ENCODE measurements at regions not wholly inside any gene's neighbourhood (a gene's known extent, or its start where the extent isn't known, plus 50 kb on each side); places are given as distances from the start of the nearest gene placed in this dataset.

- no peak overlapping the region for H3K27ac ChIP-seq
- no peaks in the 10 kb centered on the region for H3K27me3 ChIP-seq (ENCODE audit: insufficient read depth, low read depth)
- TF ChIP-seq, protein P1, sequence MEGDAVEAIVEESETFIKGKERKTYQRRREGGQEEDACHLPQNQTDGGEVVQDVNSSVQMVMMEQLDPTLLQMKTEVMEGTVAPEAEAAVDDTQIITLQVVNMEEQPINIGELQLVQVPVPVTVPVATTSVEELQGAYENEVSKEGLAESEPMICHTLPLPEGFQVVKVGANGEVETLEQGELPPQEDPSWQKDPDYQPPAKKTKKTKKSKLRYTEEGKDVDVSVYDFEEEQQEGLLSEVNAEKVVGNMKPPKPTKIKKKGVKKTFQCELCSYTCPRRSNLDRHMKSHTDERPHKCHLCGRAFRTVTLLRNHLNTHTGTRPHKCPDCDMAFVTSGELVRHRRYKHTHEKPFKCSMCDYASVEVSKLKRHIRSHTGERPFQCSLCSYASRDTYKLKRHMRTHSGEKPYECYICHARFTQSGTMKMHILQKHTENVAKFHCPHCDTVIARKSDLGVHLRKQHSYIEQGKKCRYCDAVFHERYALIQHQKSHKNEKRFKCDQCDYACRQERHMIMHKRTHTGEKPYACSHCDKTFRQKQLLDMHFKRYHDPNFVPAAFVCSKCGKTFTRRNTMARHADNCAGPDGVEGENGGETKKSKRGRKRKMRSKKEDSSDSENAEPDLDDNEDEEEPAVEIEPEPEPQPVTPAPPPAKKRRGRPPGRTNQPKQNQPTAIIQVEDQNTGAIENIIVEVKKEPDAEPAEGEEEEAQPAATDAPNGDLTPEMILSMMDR (conservative IDR thresholded peaks at IDR 0.05; ENCODE audit: low read depth, low read length), result no peak
- no peaks in the 10 kb centered on the region for H4K20me1 ChIP-seq (ENCODE audit: insufficient read depth)
- H3K4me1 ChIP-seq (ENCODE audit: low read depth, poor library complexity, severe bottlenecking), result no peaks in the 10 kb centered on the region
- H3K36me3 ChIP-seq (ENCODE audit: insufficient read depth), result no peaks in the 10 kb centered on the region
- H3K79me2 ChIP-seq (ENCODE audit: insufficient read depth, low read depth), result no peaks in the 10 kb centered on the region
- H2AFZ ChIP-seq (ENCODE audit: low read depth), result no peak overlapping the region
- no peak overlapping the region for H3K4me2 ChIP-seq
- H3K9ac ChIP-seq, result no peak overlapping the region
- H3K4me3 ChIP-seq (IDR thresholded peaks at IDR 0.05; ENCODE audit: insufficient read depth, low read depth, low read length), result no peak overlapping the region
These were observed 431.7 kb upstream of the IRAK1BP1 start for GRCh38 chr6:78435671-78436070.

GRCh38 chr6:78436335-78436734, 431.0 kb upstream of the IRAK1BP1 start:
- Histone ChIP-seq H3K4me1 (ENCODE audit: low read depth, poor library complexity, severe bottlenecking) (no peaks in the 10 kb centered on the region), H3K4me3 (IDR thresholded peaks at IDR 0.05; ENCODE audit: insufficient read depth, low read depth, low read length) (no peak overlapping the region), H3K79me2 (ENCODE audit: insufficient read depth, low read depth) (no peaks in the 10 kb centered on the region), H2AFZ (ENCODE audit: low read depth) (no peak overlapping the region), H3K27ac (no peak overlapping the region), H3K4me2 (no peak overlapping the region), H3K9ac (no peak overlapping the region), H4K20me1 (ENCODE audit: insufficient read depth) (no peaks in the 10 kb centered on the region), H3K36me3 (ENCODE audit: insufficient read depth) (no peaks in the 10 kb centered on the region), H3K27me3 (ENCODE audit: insufficient read depth, low read depth) (no peaks in the 10 kb centered on the region)
- TF ChIP-seq, protein P1 (conservative IDR thresholded peaks at IDR 0.05; ENCODE audit: low read depth, low read length), result no peak

DNA sequence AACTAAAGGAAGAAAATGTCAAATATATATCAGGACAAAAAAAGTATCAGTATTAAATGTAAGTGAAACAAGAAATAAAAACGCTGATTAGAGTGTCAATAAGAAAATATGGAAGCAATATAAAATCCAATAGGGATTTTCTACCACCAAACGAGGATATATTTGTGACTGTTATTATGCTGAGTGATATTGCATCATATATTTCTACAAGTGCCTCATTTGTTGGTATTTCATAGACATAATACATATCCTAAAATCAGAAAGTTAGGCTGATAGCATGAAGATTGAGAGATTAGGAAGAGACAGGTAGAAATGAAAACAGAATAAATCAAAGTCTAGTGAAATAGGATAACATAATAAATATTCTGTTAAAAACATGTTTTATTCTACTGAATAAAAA, 429.2 kb upstream of the IRAK1BP1 start:
- H3K27ac ChIP-seq, result no peak overlapping the region
- no peaks in the 10 kb centered on the region for H3K79me2 ChIP-seq (ENCODE audit: insufficient read depth, low read depth)
- no peak overlapping the region for H3K4me2 ChIP-seq
- TF ChIP-seq, protein P1 (conservative IDR thresholded peaks at IDR 0.05; ENCODE audit: low read depth, low read length), result no peak
- no peaks in the 10 kb centered on the region for H4K20me1 ChIP-seq (ENCODE audit: insufficient read depth)
- H3K9ac ChIP-seq, result no peak overlapping the region
- H3K4me1 ChIP-seq (ENCODE audit: low read depth, poor library complexity, severe bottlenecking), result no peaks in the 10 kb centered on the region
- H2AFZ ChIP-seq (ENCODE audit: low read depth), result no peak overlapping the region
- no peak overlapping the region for H3K4me3 ChIP-seq (IDR thresholded peaks at IDR 0.05; ENCODE audit: insufficient read depth, low read depth, low read length)
- H3K36me3 ChIP-seq (ENCODE audit: insufficient read depth), result no peaks in the 10 kb centered on the region
- H3K27me3 ChIP-seq (ENCODE audit: insufficient read depth, low read depth), result no peaks in the 10 kb centered on the region

GRCh38 chr6:78460711-78461110, 406.6 kb upstream of the IRAK1BP1 start:
- Histone ChIP-seq H3K4me2 (no peak overlapping the region), H4K20me1 (ENCODE audit: insufficient read depth) (no peaks in the 10 kb centered on the region), H3K79me2 (ENCODE audit: insufficient read depth, low read depth) (no peaks in the 10 kb centered on the region), H3K27ac (no peak overlapping the region), H3K4me3 (IDR thresholded peaks at IDR 0.05; ENCODE audit: insufficient read depth, low read depth, low read length) (no peak overlapping the region), H3K36me3 (ENCODE audit: insufficient read depth) (no peaks in the 10 kb centered on the region), H3K4me1 (ENCODE audit: low read depth, poor library complexity, severe bottlenecking) (no peaks in the 10 kb centered on the region), H3K9ac (no peak overlapping the region), H2AFZ (ENCODE audit: low read depth) (no peak overlapping the region), H3K27me3 (ENCODE audit: insufficient read depth, low read depth) (no peaks in the 10 kb centered on the region)
- TF ChIP-seq, protein P1 (conservative IDR thresholded peaks at IDR 0.05; ENCODE audit: low read depth, low read length), result no peak

All from KMS-11 (cell line).